HG02981 (cell line): ENCODE measurements at regions not wholly inside any gene's neighbourhood (a gene's known extent, or its start where the extent isn't known, plus 50 kb on each side); places are given as distances from the start of the nearest gene placed in this dataset.

Source experiments
- ATAC-seq: cut with Tn5 transposase; IDR thresholded peaks from one replicate; pipeline ENCODE4 v1.9.1; 2021; ENCODE audit warnings: mild to moderate bottlenecking, moderate library complexity; ENCODE audit not compliant: unreplicated experiment

GRCh38 chr3:117681619-117682018, 972.0 kb downstream of the TUSC7 start:
- ATAC-seq: no peak

GRCh38 chr3:117687096-117687495, 977.5 kb downstream of the TUSC7 start:
- ATAC-seq: no peak

GRCh38 chr3:117688583-117688982, 979.0 kb downstream of the TUSC7 start:
- ATAC-seq: no peak

GRCh38 chr3:117691526-117691925, 981.9 kb downstream of the TUSC7 start:
- ATAC-seq: no peak

- ATAC-seq: no peak
Measured at GRCh38 chr3:117692416-117692995, 982.9 kb downstream of the TUSC7 start.

GRCh38 chr3:117695321-117695720, 985.7 kb downstream of the TUSC7 start:
- ATAC-seq: no peak

- ATAC-seq: no peak
Measured at GRCh38 chr3:117695871-117696645, 986.5 kb downstream of the TUSC7 start.

- no peak for ATAC-seq
Measured at GRCh38 chr3:117696851-117697407, 987.4 kb downstream of the TUSC7 start.

GRCh38 chr3:117699058-117699457, 989.5 kb downstream of the TUSC7 start:
- no peak for ATAC-seq

- ATAC-seq: no peak
Measured at GRCh38 chr3:117700573-117701360, 991.2 kb downstream of the TUSC7 start.

- no peak for ATAC-seq
Measured at GRCh38 chr3:117705011-117705410, 995.4 kb downstream of the TUSC7 start.

GRCh38 chr3:117706037-117706436, 996.5 kb downstream of the TUSC7 start:
- no peak for ATAC-seq

- no peak for ATAC-seq
Measured at GRCh38 chr3:117706756-117707155, 997.2 kb downstream of the TUSC7 start.

- no peak for ATAC-seq
Measured at GRCh38 chr3:117708601-117709000, 999.0 kb downstream of the TUSC7 start.

- ATAC-seq: no peak
Measured at GRCh38 chr3:117709108-117709507, 999.5 kb downstream of the TUSC7 start.

GRCh38 chr3:117710501-117710900, 1000.9 kb downstream of the TUSC7 start:
- no peak for ATAC-seq

- peak; percentile 76 for ATAC-seq
Measured at GRCh38 chr3:117719316-117719926, 1009.8 kb downstream of the TUSC7 start.

- no peak for ATAC-seq
Measured at GRCh38 chr3:117721866-117722265, 1012.3 kb downstream of the TUSC7 start.

GRCh38 chr3:117722856-117723255, 1013.3 kb downstream of the TUSC7 start:
- no peak for ATAC-seq

GRCh38 chr3:117723825-117724224, 1014.2 kb downstream of the TUSC7 start:
- ATAC-seq: no peak

- ATAC-seq: no peak
Measured at GRCh38 chr3:117725314-117725713, 1015.7 kb downstream of the TUSC7 start.
